Type B pancreatic cell (in vitro differentiated cells): ENCODE measurements at regions not wholly inside any gene's neighbourhood (a gene's known extent, or its start where the extent isn't known, plus 50 kb on each side); places are given as distances from the start of the nearest gene placed in this dataset.

Experiments used
- DNase-seq: peaks from one replicate; pipeline ENCODE4 v3.0.0; 2021; ENCODE audit warnings: mixed read lengths; ENCODE audit not compliant: unreplicated experiment; ENCODE audit errors: extremely low spot score
- H3K27ac Mint-ChIP-seq: 2 replicates; pipeline ENCODE4 v1.8.0; 2021; ENCODE audit warnings: mild to moderate bottlenecking, mixed read lengths
- H3K27me3 Mint-ChIP-seq: 2 replicates; pipeline ENCODE4 v1.8.0; 2021; ENCODE audit warnings: mixed read lengths
- H3K36me3 Mint-ChIP-seq: 2 replicates; pipeline ENCODE4 v1.8.0; 2021; ENCODE audit warnings: mixed read lengths
- H3K4me1 Mint-ChIP-seq: one replicate; pipeline ENCODE4 v1.8.0; 2021; ENCODE audit warnings: mixed read lengths; ENCODE audit not compliant: unreplicated experiment
- H3K4me3 Mint-ChIP-seq: 2 replicates; pipeline ENCODE4 v1.8.0; 2021; ENCODE audit warnings: mild to moderate bottlenecking, mixed read lengths
- H3K9me3 Mint-ChIP-seq: 2 replicates; pipeline ENCODE4 v1.8.0; 2021; ENCODE audit warnings: mixed read lengths
- CTCF ChIP-seq: fragments of 200-600 bp; sonication (generic); conservative IDR thresholded peaks from 2 replicates; pipeline ENCODE4 v1.5.0; 2021; ENCODE audit warnings: antibody characterized with exemption, mild to moderate bottlenecking

GRCh38 chr15:66876731-66877476, 174.9 kb downstream of the SMAD6 start:
- no peak for TF ChIP-seq CTCF
- H3K4me1 Mint-ChIP-seq: peaks cover 14% of the 10 kb centered on the region
- no peak overlapping the region for H3K4me3 Mint-ChIP-seq
- no peaks in the 10 kb centered on the region for H3K27me3 Mint-ChIP-seq
- H3K27ac Mint-ChIP-seq: no peak overlapping the region
- peak; percentile 60 for DNase-seq
- H3K36me3 Mint-ChIP-seq: no peaks in the 10 kb centered on the region
- no peaks in the 10 kb centered on the region for H3K9me3 Mint-ChIP-seq

DNA sequence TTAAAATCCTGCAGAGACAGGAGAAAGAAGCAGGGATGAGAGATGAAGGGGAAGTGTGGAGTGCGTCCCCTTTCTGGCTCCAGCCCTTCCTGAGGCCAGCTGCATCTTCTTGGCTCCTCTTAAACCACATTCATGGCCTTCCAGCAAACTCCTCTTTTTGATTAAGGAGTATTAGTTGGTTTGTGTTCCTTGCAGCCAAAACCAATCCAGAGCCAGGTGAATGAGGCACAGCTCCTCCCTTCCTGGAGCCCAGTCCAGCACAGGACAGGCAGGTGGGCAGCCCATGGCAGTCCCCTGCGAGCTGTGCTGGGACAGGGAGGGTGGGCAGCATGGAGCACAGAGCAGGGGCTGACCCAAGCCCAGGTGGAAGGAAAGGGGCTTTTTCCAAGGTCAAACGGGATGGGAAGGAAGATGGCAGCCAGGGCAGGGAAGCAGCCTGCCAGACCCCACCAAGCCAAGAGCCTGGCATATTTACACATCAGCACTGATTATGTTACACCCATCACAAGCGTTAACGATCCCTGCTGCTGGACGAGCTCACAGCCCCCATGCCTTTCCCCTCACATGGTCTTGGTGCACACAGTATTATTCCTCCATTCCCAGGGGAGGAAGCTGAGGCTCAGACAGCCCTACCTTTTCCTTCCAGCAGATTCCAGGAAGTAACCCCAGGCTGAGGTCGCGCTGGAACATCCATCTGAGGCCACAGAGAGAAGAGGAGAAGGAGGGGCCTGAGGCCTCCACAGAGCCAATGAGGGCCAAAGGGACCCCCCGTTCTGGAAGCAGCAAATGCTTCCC, 175.6 kb downstream of the SMAD6 start:
- DNase-seq: peak; percentile 58
- Mint-ChIP-seq H3K9me3 (no peaks in the 10 kb centered on the region), H3K4me3 (no peak overlapping the region), H3K36me3 (no peaks in the 10 kb centered on the region), H3K27ac (no peak overlapping the region), H3K27me3 (no peaks in the 10 kb centered on the region), H3K4me1 (peaks cover 20% of the 10 kb centered on the region)
- no peak for TF ChIP-seq CTCF

- H3K27ac Mint-ChIP-seq: no peak overlapping the region
- H3K36me3 Mint-ChIP-seq: no peaks in the 10 kb centered on the region
- peak; percentile 34 for DNase-seq
- no peaks in the 10 kb centered on the region for H3K9me3 Mint-ChIP-seq
- no peak overlapping the region for H3K4me3 Mint-ChIP-seq
- H3K27me3 Mint-ChIP-seq: no peaks in the 10 kb centered on the region
- TF ChIP-seq CTCF: no peak
- H3K4me1 Mint-ChIP-seq: peaks cover 23% of the 10 kb centered on the region
Measured at GRCh38 chr15:66878761-66879160, 176.7 kb downstream of the SMAD6 start.

DNA sequence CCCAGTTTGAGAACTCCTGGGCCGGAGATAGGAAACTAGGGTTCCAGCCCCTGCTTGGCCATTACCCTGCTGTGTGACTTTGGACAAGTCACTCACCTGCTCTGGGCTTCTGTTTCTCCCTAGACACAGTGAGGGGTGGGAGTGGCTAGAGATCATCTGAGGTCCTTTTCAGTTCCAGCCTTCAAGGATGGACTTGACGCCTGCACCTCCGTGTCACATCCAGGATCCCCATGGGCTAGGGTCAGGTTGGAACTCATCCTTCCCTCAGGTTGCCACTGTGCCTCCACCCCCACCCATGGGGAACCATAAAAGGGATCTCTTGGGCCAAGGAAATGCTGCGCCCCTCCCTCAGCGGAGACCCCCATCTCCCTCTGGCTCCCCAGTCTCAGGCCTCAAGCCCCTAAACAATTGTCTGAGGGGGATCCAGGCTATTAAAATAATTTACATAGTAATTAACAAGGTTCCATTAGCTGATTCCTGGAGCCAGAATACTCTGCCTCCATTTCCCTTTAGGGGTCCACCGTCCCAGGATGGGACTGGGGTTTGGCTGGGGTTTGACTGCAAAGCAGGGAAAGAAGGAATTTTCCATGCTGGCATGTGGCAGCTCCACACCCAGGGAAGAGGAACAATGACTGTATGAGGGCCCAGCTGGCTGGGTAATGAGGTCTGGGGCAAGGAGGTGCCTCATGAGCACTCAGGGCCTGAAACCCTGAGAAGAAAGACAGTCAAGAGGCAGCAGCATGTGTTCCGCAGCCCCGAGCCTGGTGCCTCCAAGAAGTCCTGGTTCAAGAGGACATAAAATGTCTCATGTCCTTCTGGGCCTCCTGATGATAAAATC, 177.7 kb downstream of the SMAD6 start:
- Mint-ChIP-seq H3K9me3 (no peaks in the 10 kb centered on the region), H3K27me3 (no peaks in the 10 kb centered on the region), H3K4me3 (no peak overlapping the region), H3K27ac (no peak overlapping the region), H3K4me1 (peaks cover 31% of the 10 kb centered on the region), H3K36me3 (no peaks in the 10 kb centered on the region)
- peak; percentile 53 for DNase-seq
- TF ChIP-seq CTCF: no peak

DNA sequence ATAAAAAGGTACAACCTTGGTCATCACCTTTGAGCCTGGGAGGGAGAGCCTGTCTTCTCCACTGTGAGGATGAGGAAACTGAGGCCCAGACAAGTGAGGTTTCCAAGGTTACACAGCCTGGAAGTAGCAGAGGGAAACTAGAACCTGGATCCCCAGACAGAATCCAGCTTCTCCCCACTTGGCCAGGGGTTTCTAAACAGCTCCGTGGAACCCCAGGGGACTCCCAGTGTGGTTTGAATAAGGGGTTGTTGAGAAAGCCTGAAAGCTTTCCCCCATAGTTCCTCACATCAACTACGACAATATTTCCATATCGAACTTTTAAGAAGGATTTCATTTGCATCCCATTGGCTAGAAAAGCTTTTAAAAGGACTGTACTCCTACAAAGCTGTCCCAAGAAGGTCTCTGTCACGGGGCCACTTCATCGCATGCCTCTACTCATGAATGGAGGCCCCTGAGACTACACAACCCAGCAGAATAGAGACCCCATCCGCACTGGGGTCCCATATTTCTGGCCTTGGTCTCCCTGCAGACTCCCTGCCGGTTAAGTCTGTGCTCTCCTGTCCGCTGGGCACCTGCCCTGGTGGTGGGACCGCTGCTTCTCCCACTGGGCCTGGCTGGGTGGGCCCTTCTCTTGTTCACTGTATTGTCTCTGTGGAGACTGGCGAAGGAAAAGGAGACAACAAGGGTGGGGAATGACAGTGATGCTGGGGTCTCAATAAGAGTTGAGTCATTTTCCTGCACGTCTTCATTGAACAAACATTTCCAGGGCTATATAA, 178.5 kb downstream of the SMAD6 start:
- peak; percentile 62 for DNase-seq
- Mint-ChIP-seq H3K36me3 (no peaks in the 10 kb centered on the region), H3K9me3 (no peaks in the 10 kb centered on the region), H3K27me3 (no peaks in the 10 kb centered on the region), H3K27ac (no peak overlapping the region), H3K4me3 (no peak overlapping the region), H3K4me1 (peaks cover 31% of the 10 kb centered on the region)
- TF ChIP-seq CTCF: no peak
